ENCODE measurements at regions not wholly inside any gene's neighbourhood (a gene's known extent, or its start where the extent isn't known, plus 50 kb on each side); places are given as distances from the start of the nearest gene placed in this dataset.
A peak's percentile ranks its signal among the peaks of the same experiment; 100 is the strongest.

DNA sequence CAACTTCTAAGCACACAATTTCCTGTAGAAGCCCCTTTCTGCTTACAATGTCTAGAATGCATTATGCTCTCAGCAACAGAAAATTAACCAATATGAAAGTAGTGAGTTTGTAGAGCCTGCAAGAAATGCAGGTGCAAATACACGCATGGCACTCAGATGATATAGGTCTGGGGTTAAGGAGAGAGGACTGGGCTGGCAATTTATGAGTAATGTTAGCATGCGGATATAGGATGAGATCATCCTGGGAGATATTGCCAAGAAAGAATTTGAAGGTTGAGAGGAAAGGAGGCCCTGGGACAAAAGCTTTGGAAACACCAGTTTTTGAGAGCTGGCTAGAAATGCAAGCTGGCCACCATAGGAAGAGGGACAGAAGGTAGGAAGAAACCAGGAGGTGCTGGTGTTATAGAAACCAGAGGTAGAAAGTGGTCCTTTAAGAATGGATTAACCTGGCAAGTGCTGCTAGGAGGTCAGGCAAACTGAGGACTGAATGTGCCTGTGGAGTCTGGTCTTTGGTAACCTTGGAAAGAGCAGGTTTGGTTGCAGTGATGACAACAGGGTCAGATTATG, 183.2 kb upstream of the MYLIP start:
- no peak overlapping the region for H3K4me3 ChIP-seq (ENCODE audit: low read length)
- no peak overlapping the region for H3K9ac ChIP-seq (ENCODE audit: low read length)
- H3K27ac ChIP-seq (ENCODE audit: low read length), result no peak overlapping the region
- peaks cover 35% of the 10 kb centered on the region for H3K4me1 ChIP-seq (ENCODE audit: low read length)
- H3K9me3 ChIP-seq (ENCODE audit: insufficient read depth, low read length), result no peaks in the 10 kb centered on the region
- no peak overlapping the region for H2AFZ ChIP-seq (ENCODE audit: low read depth, low read length)
- TF ChIP-seq CTCF (IDR thresholded peaks at IDR 0.05; ENCODE audit: low read depth, low read length) (no peak), EZH2phosphoT487 (IDR thresholded peaks at IDR 0.05; ENCODE audit: low read depth) (no peak)
- H4K20me1 ChIP-seq (ENCODE audit: insufficient read depth, low read length), result no peaks in the 10 kb centered on the region
- H3K79me2 ChIP-seq (ENCODE audit: low read length), result no peaks in the 10 kb centered on the region
- no peaks in the 10 kb centered on the region for H3K36me3 ChIP-seq (replicated peaks; ENCODE audit: low read depth, low read length)
- H3K27me3 ChIP-seq (ENCODE audit: low read depth, low read length), result no peaks in the 10 kb centered on the region
- no peak overlapping the region for H3K4me2 ChIP-seq (ENCODE audit: low read length)

DNA sequence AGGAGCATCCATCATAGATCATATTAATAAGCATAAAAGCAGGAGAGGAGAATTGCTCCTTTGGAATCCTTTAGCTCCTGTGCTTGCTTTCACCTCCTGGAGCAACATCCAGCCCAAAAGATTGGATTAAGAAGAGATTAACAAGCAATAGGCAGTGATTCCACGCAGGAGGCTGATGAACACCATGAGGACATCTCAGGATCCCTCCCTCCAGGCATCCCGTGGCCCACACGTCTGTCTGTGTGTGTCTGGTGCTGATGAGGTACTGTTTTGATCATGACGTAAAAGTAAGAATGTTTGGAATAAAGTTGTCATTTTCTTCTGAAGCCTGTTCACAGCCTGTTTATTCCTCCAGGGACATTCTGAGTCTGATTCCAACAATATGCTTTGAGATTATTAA, 185.5 kb upstream of the MYLIP start:
- TF ChIP-seq CTCF (IDR thresholded peaks at IDR 0.05; ENCODE audit: low read depth, low read length) (no peak), EZH2phosphoT487 (IDR thresholded peaks at IDR 0.05; ENCODE audit: low read depth) (no peak)
- Histone ChIP-seq H3K27me3 (ENCODE audit: low read depth, low read length) (no peaks in the 10 kb centered on the region), H3K9me3 (ENCODE audit: insufficient read depth, low read length) (no peaks in the 10 kb centered on the region), H4K20me1 (ENCODE audit: insufficient read depth, low read length) (no peaks in the 10 kb centered on the region), H3K27ac (ENCODE audit: low read length) (no peak overlapping the region), H3K4me3 (ENCODE audit: low read length) (no peak overlapping the region), H3K36me3 (replicated peaks; ENCODE audit: low read depth, low read length) (no peaks in the 10 kb centered on the region), H3K79me2 (ENCODE audit: low read length) (no peaks in the 10 kb centered on the region), H3K4me2 (ENCODE audit: low read length) (no peak overlapping the region), H2AFZ (ENCODE audit: low read depth, low read length) (no peak overlapping the region), H3K9ac (ENCODE audit: low read length) (no peak overlapping the region), H3K4me1 (ENCODE audit: low read length) (peaks cover 33% of the 10 kb centered on the region)

- H3K4me3 ChIP-seq (ENCODE audit: low read length), result no peak overlapping the region
- peak overlapping the region; percentile 31 for H3K4me2 ChIP-seq (ENCODE audit: low read length)
- no peaks in the 10 kb centered on the region for H3K79me2 ChIP-seq (ENCODE audit: low read length)
- no peaks in the 10 kb centered on the region for H3K36me3 ChIP-seq (replicated peaks; ENCODE audit: low read depth, low read length)
- no peaks in the 10 kb centered on the region for H4K20me1 ChIP-seq (ENCODE audit: insufficient read depth, low read length)
- H3K4me1 ChIP-seq (ENCODE audit: low read length), result peaks cover 47% of the 10 kb centered on the region
- no peaks in the 10 kb centered on the region for H3K27me3 ChIP-seq (ENCODE audit: low read depth, low read length)
- TF ChIP-seq CTCF (IDR thresholded peaks at IDR 0.05; ENCODE audit: low read depth, low read length) (no peak), EZH2phosphoT487 (IDR thresholded peaks at IDR 0.05; ENCODE audit: low read depth) (no peak)
- no peak overlapping the region for H3K9ac ChIP-seq (ENCODE audit: low read length)
- H3K9me3 ChIP-seq (ENCODE audit: insufficient read depth, low read length), result peaks cover 5% of the 10 kb centered on the region; the same call in 1 of the 2 replicates
- H3K27ac ChIP-seq (ENCODE audit: low read length), result peak overlapping the region; percentile 63
- H2AFZ ChIP-seq (ENCODE audit: low read depth, low read length), result no peak overlapping the region
Measured at GRCh38 chr6:15941168-15941567, 187.7 kb upstream of the MYLIP start.

GRCh38 chr6:15938107-15938506, 190.8 kb upstream of the MYLIP start:
- Histone ChIP-seq H3K4me2 (ENCODE audit: low read length) (no peak overlapping the region), H3K4me1 (ENCODE audit: low read length) (peaks cover 48% of the 10 kb centered on the region), H3K27me3 (ENCODE audit: low read depth, low read length) (no peaks in the 10 kb centered on the region), H3K9ac (ENCODE audit: low read length) (no peak overlapping the region), H3K79me2 (ENCODE audit: low read length) (no peaks in the 10 kb centered on the region), H3K9me3 (ENCODE audit: insufficient read depth, low read length) (peaks cover 5% of the 10 kb centered on the region; the same call in 1 of the 2 replicates), H3K36me3 (replicated peaks; ENCODE audit: low read depth, low read length) (no peaks in the 10 kb centered on the region), H3K4me3 (ENCODE audit: low read length) (no peak overlapping the region), H2AFZ (ENCODE audit: low read depth, low read length) (no peak overlapping the region), H3K27ac (ENCODE audit: low read length) (no peak overlapping the region), H4K20me1 (ENCODE audit: insufficient read depth, low read length) (no peaks in the 10 kb centered on the region)
- TF ChIP-seq CTCF (IDR thresholded peaks at IDR 0.05; ENCODE audit: low read depth, low read length), result no peak
- TF ChIP-seq EZH2phosphoT487 (IDR thresholded peaks at IDR 0.05; ENCODE audit: low read depth), result no peak
